Tibial nerve (tissue), 3 donors: ENCODE measurements at regions not wholly inside any gene's neighbourhood (a gene's known extent, or its start where the extent isn't known, plus 50 kb on each side); places are given as distances from the start of the nearest gene placed in this dataset.

Source experiments
- CTCF ChIP-seq, 5 experiments: fragments of 200-600 bp in 3 of 5; fragments of 450-650 bp in 2 of 5; sonication (generic) in 3 of 5; IDR thresholded peaks; one replicate each; pipeline ENCODE4 v1.5.1; 2016 to 2019; ENCODE audit warnings: antibody characterized with exemption in 5 of 5, mild to moderate bottlenecking in 3 of 5, moderate library complexity in 2 of 5
- POLR2A ChIP-seq, 2 donors: fragments of 450-650 bp; IDR thresholded peaks; one replicate each; pipeline ENCODE4 v1.6.1; 2017; ENCODE audit warnings: antibody characterized with exemption in 2 of 2, mild to moderate bottlenecking in 2 of 2, moderate library complexity in 2 of 2

- no peak for TF ChIP-seq CTCF (IDR thresholded peaks at IDR 0.05)
- no peak for TF ChIP-seq POLR2A (IDR thresholded peaks at IDR 0.05)
These were observed 154.5 kb downstream of the YIPF5 start for GRCh38 chr5:144015961-144016360.
